Panc1 (cell line): ENCODE measurements at regions not wholly inside any gene's neighbourhood (a gene's known extent, or its start where the extent isn't known, plus 50 kb on each side); places are given as distances from the start of the nearest gene placed in this dataset.

Experiments used
- ATAC-seq: fragments of 200-7000 bp; cut with Tn5 transposase; 2 replicates; pipeline ENCODE4 v1.9.1; 2020; ENCODE audit warnings: mild to moderate bottlenecking, moderate library complexity
- BruUV-seq: library from RNA; stranded (reverse); fragments of 400-500 nt; replicated peaks from 2 replicates; lab custom pipeline; 2021; lab: Mats Ljungman, UMichigan
- CTCF ChIA-PET: fragments of 300-600 bp; sonication (Branson Sonifier 250); formaldehyde crosslinking; loops from one replicate; lab custom pipeline; 2022; ENCODE audit warnings: antibody characterized with exemption; lab: Charles Lee
- POLR2A ChIA-PET: fragments of 300-600 bp; sonication (Branson Sonifier 250); formaldehyde crosslinking; loops from one replicate; lab custom pipeline; 2022; ENCODE audit warnings: antibody characterized with exemption; lab: Charles Lee
- DNase-seq: peaks from one replicate; pipeline ENCODE4 v3.0.0-alpha.2; 2010; ENCODE audit warnings: low read depth, low spot score
- H3K27ac ChIP-seq: 2 replicates; pipeline ENCODE4 v1.5.1; 2011; ENCODE audit warnings: mild to moderate bottlenecking, low read length, inconsistent platforms
- H3K27me3 ChIP-seq: fragments of 200-500 bp; sonication (Bioruptor generic); 2 replicates; pipeline ENCODE4 v1.6.0; 2014; ENCODE audit warnings: low read length, inconsistent platforms; ENCODE audit not compliant: control insufficient read depth, insufficient read depth
- H3K36me3 ChIP-seq: fragments of 200-500 bp; sonication (Bioruptor generic); 2 replicates; pipeline ENCODE4 v1.5.1; 2014; ENCODE audit warnings: inconsistent platforms, mild to moderate bottlenecking, low read length, moderate library complexity; ENCODE audit not compliant: control insufficient read depth, insufficient read depth
- H3K4me1 ChIP-seq: 2 replicates; pipeline ENCODE4 v1.5.1; 2011; ENCODE audit warnings: inconsistent platforms, mild to moderate bottlenecking, low read length, moderate library complexity; ENCODE audit not compliant: control insufficient read depth, insufficient read depth
- H3K4me3 ChIP-seq, 2 experiments: 2 replicates each; pipeline ENCODE4 v1.5.1; 2011 to 2012; ENCODE audit warnings: low read depth in 2 of 2, low read length in 2 of 2, mild to moderate bottlenecking in 2 of 2, inconsistent platforms in 1 of 2, moderate library complexity in 1 of 2
- H3K9me3 ChIP-seq: fragments of 200-500 bp; sonication (Bioruptor generic); 2 replicates; pipeline ENCODE4 v1.5.1; 2014; ENCODE audit warnings: low read depth, mild to moderate bottlenecking, inconsistent platforms, low read length, moderate library complexity; ENCODE audit not compliant: control insufficient read depth, insufficient read depth
- CTCF ChIP-seq: fragments of 450-650 bp; IDR thresholded peaks from 2 replicates; pipeline ENCODE4 v1.5.1; 2017; ENCODE audit warnings: mild to moderate bottlenecking
- POLR2AphosphoS5 ChIP-seq: IDR thresholded peaks from 2 replicates; pipeline ENCODE4 v1.6.1; 2012; ENCODE audit warnings: mild to moderate bottlenecking, low read depth, low read length, moderate library complexity
- REST ChIP-seq, 2 experiments: IDR thresholded peaks; 2 replicates each; pipeline ENCODE4 v1.6.1; 2011 to 2012; ENCODE audit warnings: low read depth in 2 of 2, control low read depth in 1 of 2, low read length in 1 of 2, mild to moderate bottlenecking in 1 of 2, moderate library complexity in 1 of 2; ENCODE audit not compliant: insufficient read depth in 1 of 2
- SIN3A ChIP-seq: IDR thresholded peaks from 2 replicates; pipeline ENCODE4 v1.6.1; 2012; ENCODE audit warnings: low read depth, mild to moderate bottlenecking, low read length, moderate library complexity, borderline replicate concordance; ENCODE audit not compliant: insufficient read depth
- TCF7L2 ChIP-seq: IDR thresholded peaks from 2 replicates; pipeline ENCODE4 v1.6.1; 2011; ENCODE audit warnings: mild to moderate bottlenecking, low read depth, low read length, inconsistent platforms
- in situ Hi-C: cut with HindIII; loops from 2 replicates; pipeline ENCODE4 v1.10.0; 2016; ENCODE audit warnings: low sequenced_read_pairs, low pct_unique_long_range_greater_than_20kb
- intact Hi-C: fragments of 100-400 bp; cut with micrococcal nuclease; formaldehyde crosslinking; loops from one replicate; pipeline ENCODE4 v1.10.0; 2022; ENCODE audit not compliant: unreplicated experiment

- in situ Hi-C loops = no loop called here
- no peak for DNase-seq
- intact Hi-C loops = no loop called here
Observed at GRCh38 chr7:25775570-25775969, 376.4 kb upstream of the NFE2L3 start.

GRCh38 chr7:25775999-25776743 is 375.8 kb upstream of the NFE2L3 start:
- H3K4me1 ChIP-seq = no peaks in the 10 kb centered on the region
- no peaks in the 10 kb centered on the region for H3K36me3 ChIP-seq
- no peak for TF ChIP-seq REST (IDR thresholded peaks at IDR 0.05; ENCODE audit: insufficient read depth in 1 of 2, low read depth in 2 of 2, low read length in 1 of 2)
- TF ChIP-seq CTCF = no peak
- no peaks in the 10 kb centered on the region for H3K27me3 ChIP-seq
- ChIA-PET CTCF (no interaction called here), POLR2A (no interaction called here)
- H3K9me3 ChIP-seq = no peaks in the 10 kb centered on the region
- H3K27ac ChIP-seq = no peak overlapping the region
- in situ Hi-C loops = no loop called here
- H3K4me3 ChIP-seq = no peak overlapping the region
- no peak for DNase-seq
- intact Hi-C loops = no loop called here
- BruUV-seq = no TSS peak
- ATAC-seq = no peak

More at GRCh38 chr7:25775570-25775969, 376.4 kb upstream of the NFE2L3 start:
- no peak for ATAC-seq
- H3K27ac ChIP-seq = no peak overlapping the region
- POLR2A ChIA-PET = no interaction called here
- H3K4me3 ChIP-seq = no peak overlapping the region
- CTCF ChIA-PET = no interaction called here
- H3K4me1 ChIP-seq = no peaks in the 10 kb centered on the region
- no peaks in the 10 kb centered on the region for H3K9me3 ChIP-seq
- no peaks in the 10 kb centered on the region for H3K27me3 ChIP-seq
- no TSS peak for BruUV-seq
- no peaks in the 10 kb centered on the region for H3K36me3 ChIP-seq
- no peak for TF ChIP-seq REST (IDR thresholded peaks at IDR 0.05; ENCODE audit: insufficient read depth in 1 of 2, low read depth in 2 of 2, low read length in 1 of 2)
- TF ChIP-seq SIN3A = no peak
- no peak for TF ChIP-seq CTCF
- no peak for TF ChIP-seq POLR2AphosphoS5
- TF ChIP-seq TCF7L2 = no peak
